IPS DF 6.9 (cell line): ENCODE measurements at regions not wholly inside any gene's neighbourhood (a gene's known extent, or its start where the extent isn't known, plus 50 kb on each side); places are given as distances from the start of the nearest gene placed in this dataset.

Experiments
- DNase-seq: peaks from one replicate; pipeline ENCODE4 v3.0.0-alpha.2; 2013; ENCODE audit warnings: low read depth, low spot score
- H3K27ac ChIP-seq: one replicate; pipeline ENCODE4 v1.5.1; 2013; ENCODE audit warnings: low read length, control low read depth
- H3K27me3 ChIP-seq: 2 replicates; pipeline ENCODE4 v1.6.1; 2013; ENCODE audit warnings: mild to moderate bottlenecking, low read length; ENCODE audit not compliant: control insufficient read depth, insufficient read depth
- H3K36me3 ChIP-seq: 2 replicates; pipeline ENCODE4 v1.6.1; 2013; ENCODE audit warnings: low read length; ENCODE audit not compliant: control insufficient read depth, insufficient read depth
- H3K4me1 ChIP-seq: 2 replicates; pipeline ENCODE4 v1.6.1; 2013; ENCODE audit warnings: low read length; ENCODE audit not compliant: control insufficient read depth, insufficient read depth
- H3K4me3 ChIP-seq: 2 replicates; pipeline ENCODE4 v1.5.1; 2013; ENCODE audit warnings: mild to moderate bottlenecking, low read length
- H3K9me3 ChIP-seq: 2 replicates; pipeline ENCODE4 v1.6.1; 2013; ENCODE audit warnings: low read length, inconsistent platforms; ENCODE audit not compliant: control insufficient read depth, insufficient read depth
- WGBS: extraction: QIAGEN DNeasy Blood & Tissue Kit; methylation state at CpG from one replicate; pipeline ENCODE4 v1.1.7; 2013; ENCODE audit warnings: mixed read lengths, missing lambda C conversion rate; ENCODE audit not compliant: insufficient read length, insufficient coverage; 5-methylcytosine and 5-hydroxymethylcytosine counted together

GRCh38 chr9:130782886-130783530 is 52.0 kb upstream of the ABL1 start:
- H3K4me3 ChIP-seq: no peak overlapping the region
- 100% methylated on average over 1 of the region's 4 CpGs for WGBS
- no peak for DNase-seq
- peaks cover 3% of the 10 kb centered on the region for H3K4me1 ChIP-seq
- no peaks in the 10 kb centered on the region for H3K9me3 ChIP-seq
- no peaks in the 10 kb centered on the region for H3K27me3 ChIP-seq
- no peak overlapping the region for H3K27ac ChIP-seq
- H3K36me3 ChIP-seq: no peaks in the 10 kb centered on the region

- Histone ChIP-seq H3K36me3 (no peaks in the 10 kb centered on the region), H3K4me1 (peaks cover 3% of the 10 kb centered on the region), H3K9me3 (no peaks in the 10 kb centered on the region), H3K27ac (no peak overlapping the region), H3K27me3 (no peaks in the 10 kb centered on the region), H3K4me3 (no peak overlapping the region)
- no peak for DNase-seq
- no CpG with 5 or more reads among the region's 8 CpGs for WGBS
Measured at GRCh38 chr9:130785053-130785452, 50.0 kb upstream of the ABL1 start.
